B cell (primary cell): ENCODE measurements at regions not wholly inside any gene's neighbourhood (a gene's known extent, or its start where the extent isn't known, plus 50 kb on each side); places are given as distances from the start of the nearest gene placed in this dataset.

Experiments
- ATAC-seq: fragments of 200-7000 bp; cut with Tn5 transposase; one replicate; pipeline ENCODE4 v1.10.0; 2021; ENCODE audit warnings: low read depth, mild to moderate bottlenecking, moderate number of reproducible peaks, moderate library complexity
- CTCF ChIA-PET: fragments of 350-600 bp; sonication (Branson Sonifier 250); formaldehyde crosslinking; loops from one replicate; lab custom pipeline; 2021; ENCODE audit warnings: antibody characterized with exemption, inconsistent platforms; lab: Charles Lee
- POLR2A ChIA-PET: fragments of 350-600 bp; sonication (Branson Sonifier 250); formaldehyde crosslinking; loops from one replicate; lab custom pipeline; 2021; ENCODE audit warnings: antibody characterized with exemption; lab: Charles Lee
- DNase-seq: peaks from one replicate; pipeline ENCODE4 v3.0.0; 2013
- H2AFZ ChIP-seq: 2 replicates; pipeline ENCODE4 v1.6.1; 2012; ENCODE audit warnings: mild to moderate bottlenecking, low read depth, low read length; ENCODE audit not compliant: insufficient read depth, poor library complexity, severe bottlenecking
- H3K27ac ChIP-seq, 2 donors: 1 replicate in 1 of 2; 2 replicates in 1 of 2; pipeline ENCODE4 v1.5.1; 2012 to 2013; ENCODE audit warnings: low read length in 2 of 2, mild to moderate bottlenecking in 2 of 2, moderate library complexity in 1 of 2
- H3K27me3 ChIP-seq, 4 experiments: fragments of 200-600 bp in 1 of 4; sonication (generic) in 1 of 4; replicated peaks in 1 of 4; 1 replicate in 2 of 4; 2 replicates in 2 of 4; pipeline versions ENCODE4 v1.6.1 to v1.7.0; 2013 to 2016; ENCODE audit warnings: low read length in 3 of 4, mild to moderate bottlenecking in 2 of 4, mixed read lengths in 1 of 4, moderate library complexity in 1 of 4; ENCODE audit not compliant: insufficient read depth in 4 of 4, control insufficient read depth in 3 of 4; ENCODE audit errors: control extremely low read depth in 1 of 4
- H3K36me3 ChIP-seq, 2 experiments: replicated peaks in 1 of 2; 1 replicate in 1 of 2; 2 replicates in 1 of 2; pipeline versions ENCODE4 v1.6.1 to v1.7.1; 2013; ENCODE audit warnings: low read length in 1 of 2; ENCODE audit not compliant: insufficient read depth in 2 of 2, control insufficient read depth in 1 of 2; ENCODE audit errors: control extremely low read depth in 1 of 2, extremely low read depth in 1 of 2
- H3K4me1 ChIP-seq, 2 donors: fragments of 200-600 bp in 1 of 2; sonication (generic) in 1 of 2; 1 replicate in 1 of 2; 2 replicates in 1 of 2; pipeline versions ENCODE4 v1.5.1 to v1.6.1; 2013 to 2017; ENCODE audit warnings: low read length in 2 of 2; ENCODE audit not compliant: control insufficient read depth in 2 of 2, insufficient read depth in 2 of 2
- H3K4me2 ChIP-seq: replicated peaks from 2 replicates; pipeline ENCODE3; 2012; ENCODE audit warnings: mild to moderate bottlenecking, low read depth, low read length; ENCODE audit not compliant: poor library complexity, severe bottlenecking
- H3K4me3 ChIP-seq, 5 experiments: fragments of 200-600 bp in 1 of 5; sonication (generic) in 1 of 5; 1 replicate in 3 of 5; 2 replicates in 2 of 5; pipeline versions ENCODE4 v1.5.1 to v1.7.0; 2011 to 2016; ENCODE audit warnings: low read length in 4 of 5, mild to moderate bottlenecking in 4 of 5, low read depth in 2 of 5, control low read depth in 1 of 5, moderate library complexity in 1 of 5; ENCODE audit not compliant: insufficient read depth in 1 of 5; ENCODE audit errors: control extremely low read depth in 1 of 5, extremely low read depth in 1 of 5
- H3K79me2 ChIP-seq: fragments of 200-600 bp; sonication (generic); one replicate; pipeline ENCODE4 v1.6.0; 2016; ENCODE audit warnings: low read length; ENCODE audit not compliant: control insufficient read depth, insufficient read depth
- H3K9ac ChIP-seq: fragments of 200-600 bp; sonication (generic); 2 replicates; pipeline ENCODE4 v1.6.1; 2017; ENCODE audit warnings: mild to moderate bottlenecking, low read length, moderate library complexity
- H3K9me3 ChIP-seq, 3 donors: one replicate each; pipeline versions ENCODE4 v1.6.1 to v1.7.1; 2013; ENCODE audit warnings: low read length in 2 of 3; ENCODE audit not compliant: control insufficient read depth in 2 of 3, insufficient read depth in 1 of 3; ENCODE audit errors: control extremely low read depth in 1 of 3
- H4K20me1 ChIP-seq: 2 replicates; pipeline ENCODE4 v1.6.0; 2012; ENCODE audit warnings: mild to moderate bottlenecking, low read length; ENCODE audit not compliant: insufficient read depth, control insufficient read depth, poor library complexity, severe bottlenecking
- H3K27ac Mint-ChIP-seq: one replicate; pipeline ENCODE4 v1.8.0; 2021; ENCODE audit warnings: mixed read lengths
- H3K27me3 Mint-ChIP-seq: one replicate; pipeline ENCODE4 v1.8.0; 2021; ENCODE audit warnings: mixed read lengths
- H3K4me1 Mint-ChIP-seq: one replicate; pipeline ENCODE4 v1.8.0; 2021; ENCODE audit warnings: mixed read lengths
- H3K4me3 Mint-ChIP-seq: one replicate; pipeline ENCODE4 v1.8.0; 2021; ENCODE audit warnings: mixed read lengths
- H3K9me3 Mint-ChIP-seq: one replicate; pipeline ENCODE4 v1.8.0; 2022; ENCODE audit warnings: mixed read lengths; ENCODE audit not compliant: insufficient read depth
- EZH2 ChIP-seq: IDR thresholded peaks from 2 replicates; pipeline ENCODE4 v1.6.1; 2012; ENCODE audit warnings: borderline replicate concordance, low read depth, mild to moderate bottlenecking, moderate library complexity, low read length; ENCODE audit not compliant: insufficient read depth, poor library complexity, severe bottlenecking
- WGBS: methylation state at CpG from one replicate; pipeline ENCODE4 v1.1.5; 2013; ENCODE audit warnings: missing lambda C conversion rate; ENCODE audit not compliant: insufficient coverage; 5-methylcytosine and 5-hydroxymethylcytosine counted together
- intact Hi-C: fragments of 100-400 bp; cut with micrococcal nuclease; formaldehyde crosslinking; loops from one replicate; pipeline ENCODE4 v1.10.0; 2022
- TF ChIP-seq, protein P1 (sequence below): fragments of 200-600 bp; IDR thresholded peaks from one replicate; pipeline ENCODE4 v1.8.0; 2022; ENCODE audit warnings: antibody characterized with exemption, mild to moderate bottlenecking

GRCh38 chr13:74256969-74257368 is 122.8 kb upstream of the KLF12 start:
- DNase-seq (no peak), ATAC-seq (no peak)
- no peaks in the 10 kb centered on the region for H3K4me1 ChIP-seq
- H4K20me1 ChIP-seq, result no peaks in the 10 kb centered on the region
- Mint-ChIP-seq H3K4me1 (no peaks in the 10 kb centered on the region), H3K9me3 (no peaks in the 10 kb centered on the region), H3K27ac (no peak overlapping the region), H3K27me3 (peaks cover 21% of the 10 kb centered on the region), H3K4me3 (no peak overlapping the region)
- ChIA-PET POLR2A (no interaction called here), CTCF (interaction anchor here (0.6 kb wide), 1 partner anchor 30 kb away, joined by 3 read pairs; no protein-coding TSS in a partner anchor)
- 95% methylated on average over 4 of the region's 4 CpGs for WGBS
- no peak overlapping the region for H3K27ac ChIP-seq
- no peak overlapping the region for H3K4me3 ChIP-seq
- no peak overlapping the region for H3K9ac ChIP-seq
- no peak overlapping the region for H2AFZ ChIP-seq
- no peaks in the 10 kb centered on the region for H3K9me3 ChIP-seq
- intact Hi-C loops, result no loop called here
- no peaks in the 10 kb centered on the region for H3K79me2 ChIP-seq
- TF ChIP-seq, protein P1, sequence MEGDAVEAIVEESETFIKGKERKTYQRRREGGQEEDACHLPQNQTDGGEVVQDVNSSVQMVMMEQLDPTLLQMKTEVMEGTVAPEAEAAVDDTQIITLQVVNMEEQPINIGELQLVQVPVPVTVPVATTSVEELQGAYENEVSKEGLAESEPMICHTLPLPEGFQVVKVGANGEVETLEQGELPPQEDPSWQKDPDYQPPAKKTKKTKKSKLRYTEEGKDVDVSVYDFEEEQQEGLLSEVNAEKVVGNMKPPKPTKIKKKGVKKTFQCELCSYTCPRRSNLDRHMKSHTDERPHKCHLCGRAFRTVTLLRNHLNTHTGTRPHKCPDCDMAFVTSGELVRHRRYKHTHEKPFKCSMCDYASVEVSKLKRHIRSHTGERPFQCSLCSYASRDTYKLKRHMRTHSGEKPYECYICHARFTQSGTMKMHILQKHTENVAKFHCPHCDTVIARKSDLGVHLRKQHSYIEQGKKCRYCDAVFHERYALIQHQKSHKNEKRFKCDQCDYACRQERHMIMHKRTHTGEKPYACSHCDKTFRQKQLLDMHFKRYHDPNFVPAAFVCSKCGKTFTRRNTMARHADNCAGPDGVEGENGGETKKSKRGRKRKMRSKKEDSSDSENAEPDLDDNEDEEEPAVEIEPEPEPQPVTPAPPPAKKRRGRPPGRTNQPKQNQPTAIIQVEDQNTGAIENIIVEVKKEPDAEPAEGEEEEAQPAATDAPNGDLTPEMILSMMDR, result no peak
- no peak for TF ChIP-seq EZH2
- H3K4me2 ChIP-seq, result no peak overlapping the region
- H3K27me3 ChIP-seq, result peaks cover 0 to 9% (median 2%) of the 10 kb centered on the region in 4 experiments
- no peaks in the 10 kb centered on the region for H3K36me3 ChIP-seq

DNA sequence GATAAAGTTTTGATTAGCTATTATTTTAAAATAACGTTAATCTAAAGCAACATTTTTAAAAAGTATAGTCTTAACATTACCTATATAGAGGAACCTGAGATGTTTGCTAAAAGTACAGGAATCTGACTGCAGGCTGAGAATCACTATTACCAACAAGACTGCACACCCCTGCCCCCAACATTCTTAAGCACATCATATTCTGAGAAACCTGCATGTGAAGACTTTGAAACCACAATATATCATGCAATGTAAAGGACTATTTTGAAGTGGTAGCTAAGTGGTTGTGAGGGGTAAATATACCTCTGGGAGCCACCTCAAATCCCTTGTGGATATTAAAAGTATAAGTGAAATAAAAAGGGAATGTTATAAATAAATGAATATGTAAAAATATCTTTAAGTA is 119.0 kb upstream of the KLF12 start:
- Histone ChIP-seq H4K20me1 (no peaks in the 10 kb centered on the region), H3K9me3 (no peaks in the 10 kb centered on the region), H3K36me3 (no peaks in the 10 kb centered on the region), H3K27me3 (peaks cover 0 to 7% (median 2%) of the 10 kb centered on the region in 4 experiments), H3K4me3 (no peak overlapping the region), H3K27ac (no peak overlapping the region), H2AFZ (no peak overlapping the region), H3K4me1 (no peaks in the 10 kb centered on the region), H3K79me2 (no peaks in the 10 kb centered on the region), H3K4me2 (no peak overlapping the region), H3K9ac (no peak overlapping the region)
- ATAC-seq, result no peak
- CTCF ChIA-PET, result no interaction called here
- no peaks in the 10 kb centered on the region for H3K4me1 Mint-ChIP-seq
- peaks cover 20% of the 10 kb centered on the region for H3K27me3 Mint-ChIP-seq
- WGBS, result no CpG with 5 or more reads among the region's 1 CpG
- no peak for TF ChIP-seq EZH2
- TF ChIP-seq, protein P1, result no peak
- H3K27ac Mint-ChIP-seq, result no peak overlapping the region
- POLR2A ChIA-PET, result no interaction called here
- intact Hi-C loops, result no loop called here
- H3K9me3 Mint-ChIP-seq, result peaks cover 4% of the 10 kb centered on the region
- no peak overlapping the region for H3K4me3 Mint-ChIP-seq
- DNase-seq, result no peak
